HFFc6 (cell line): ENCODE measurements at regions not wholly inside any gene's neighbourhood (a gene's known extent, or its start where the extent isn't known, plus 50 kb on each side); places are given as distances from the start of the nearest gene placed in this dataset.
A peak's percentile ranks its signal among the peaks of the same experiment; 100 is the strongest.
"Not testable (repeated sequence)": the region's sequence is repeated elsewhere in the genome, so short reads cannot be mapped to it uniquely, and the experiment has no call there.

Experiments used
- DNase-seq: peaks from one replicate; pipeline ENCODE4 v3.0.0-alpha.2; 2018
- H3K27ac Mint-ChIP-seq: 2 replicates; pipeline ENCODE4 v1.8.0; 2020; ENCODE audit warnings: mild to moderate bottlenecking, mixed read lengths
- H3K27me3 Mint-ChIP-seq: 2 replicates; pipeline ENCODE4 v1.8.0; 2021; ENCODE audit warnings: mild to moderate bottlenecking, moderate library complexity, mixed read lengths; ENCODE audit not compliant: insufficient read depth
- H3K36me3 Mint-ChIP-seq: 2 replicates; pipeline ENCODE4 v1.8.0; 2021; ENCODE audit warnings: low read depth, mixed read lengths
- H3K4me1 Mint-ChIP-seq: 2 replicates; pipeline ENCODE4 v1.8.0; 2020; ENCODE audit warnings: low read depth, mixed read lengths
- H3K4me3 Mint-ChIP-seq: 2 replicates; pipeline ENCODE4 v1.8.0; 2020; ENCODE audit warnings: mild to moderate bottlenecking, moderate library complexity, mixed read lengths
- H3K9me3 Mint-ChIP-seq: 2 replicates; pipeline ENCODE4 v1.8.0; 2020; ENCODE audit warnings: mild to moderate bottlenecking, mixed read lengths
- CTCF ChIP-seq: fragments of 200-600 bp; sonication (generic); IDR thresholded peaks from 2 replicates; pipeline ENCODE4 v1.5.0; 2021; ENCODE audit warnings: antibody characterized with exemption, mild to moderate bottlenecking

- no peaks in the 10 kb centered on the region for H3K9me3 Mint-ChIP-seq
- H3K27ac Mint-ChIP-seq, result no peak overlapping the region
- no peak overlapping the region for H3K4me3 Mint-ChIP-seq
- DNase-seq, result no peak
- TF ChIP-seq CTCF, result no peak
- H3K36me3 Mint-ChIP-seq, result peaks cover 5% of the 10 kb centered on the region
- H3K27me3 Mint-ChIP-seq, result peaks cover 4% of the 10 kb centered on the region
- H3K4me1 Mint-ChIP-seq, result peaks cover 68% of the 10 kb centered on the region
Observed at GRCh38 chr12:68482014-68482413, 128.7 kb upstream of the RAP1B start.

GRCh38 chr12:68482660-68483059 lies 128.0 kb upstream of the RAP1B start:
- Mint-ChIP-seq H3K27me3 (peaks cover 4% of the 10 kb centered on the region), H3K4me1 (peaks cover 61% of the 10 kb centered on the region), H3K36me3 (peaks cover 5% of the 10 kb centered on the region), H3K9me3 (no peaks in the 10 kb centered on the region), H3K4me3 (no peak overlapping the region), H3K27ac (no peak overlapping the region)
- TF ChIP-seq CTCF, result no peak
- no peak for DNase-seq

GRCh38 chr12:68483592-68484383 lies 126.9 kb upstream of the RAP1B start:
- peak; percentile 15; the same call in 1 of the 2 replicates for TF ChIP-seq CTCF
- H3K36me3 Mint-ChIP-seq, result peaks cover 5% of the 10 kb centered on the region
- H3K27me3 Mint-ChIP-seq, result peaks cover 4% of the 10 kb centered on the region
- peaks cover 52% of the 10 kb centered on the region for H3K4me1 Mint-ChIP-seq
- no peak overlapping the region for H3K4me3 Mint-ChIP-seq
- H3K27ac Mint-ChIP-seq, result peak overlapping the region; percentile 71
- DNase-seq, result peak; percentile 25
- H3K9me3 Mint-ChIP-seq, result no peaks in the 10 kb centered on the region

- not testable (repeated sequence) for H3K27me3 Mint-ChIP-seq
Observed at GRCh38 chr12:68484578-68484977, 126.1 kb upstream of the RAP1B start.

GRCh38 chr12:68486449-68486848 lies 124.2 kb upstream of the RAP1B start:
- not testable (repeated sequence) for DNase-seq, H3K36me3 Mint-ChIP-seq, H3K4me3 Mint-ChIP-seq, H3K27me3 Mint-ChIP-seq, H3K27ac Mint-ChIP-seq, H3K9me3 Mint-ChIP-seq
- H3K4me1 Mint-ChIP-seq, result peaks cover 37% of the 10 kb centered on the region

More at GRCh38 chr12:68484578-68484977, 126.1 kb upstream of the RAP1B start:
- not testable (repeated sequence) for DNase-seq, H3K27ac Mint-ChIP-seq, H3K36me3 Mint-ChIP-seq, H3K4me3 Mint-ChIP-seq, H3K9me3 Mint-ChIP-seq
- H3K4me1 Mint-ChIP-seq, result peaks cover 44% of the 10 kb centered on the region

GRCh38 chr12:68487721-68488309 lies 122.9 kb upstream of the RAP1B start:
- DNase-seq, result no peak
- Mint-ChIP-seq H3K27ac (no peak overlapping the region), H3K4me3 (no peak overlapping the region), H3K9me3 (no peaks in the 10 kb centered on the region), H3K27me3 (peaks cover 3% of the 10 kb centered on the region; the same call in 1 of the 2 replicates), H3K36me3 (peaks cover 5% of the 10 kb centered on the region; the same call in 1 of the 2 replicates), H3K4me1 (peaks cover 24% of the 10 kb centered on the region)
- TF ChIP-seq CTCF, result no peak
